ENCODE measurements at regions not wholly inside any gene's neighbourhood (a gene's known extent, or its start where the extent isn't known, plus 50 kb on each side); places are given as distances from the start of the nearest gene placed in this dataset.

GRCh38 chr1:117696561-117696960 lies 90.7 kb downstream of the TENT5C start:
- TF ChIP-seq CTCF (IDR thresholded peaks at IDR 0.05 in 4 of 5, conservative IDR thresholded peaks at IDR 0.05 in 1 of 5), result no peak
- no peak for TF ChIP-seq POLR2A (IDR thresholded peaks at IDR 0.05)

All from gastrocnemius medialis (tissue), 4 donors.